HG02610 (cell line): ENCODE measurements at regions not wholly inside any gene's neighbourhood (a gene's known extent, or its start where the extent isn't known, plus 50 kb on each side); places are given as distances from the start of the nearest gene placed in this dataset.

Experiments used
- ATAC-seq: cut with Tn5 transposase; IDR thresholded peaks from one replicate; pipeline ENCODE4 v1.9.1; 2021; ENCODE audit warnings: mild to moderate bottlenecking, moderate library complexity; ENCODE audit not compliant: unreplicated experiment

DNA sequence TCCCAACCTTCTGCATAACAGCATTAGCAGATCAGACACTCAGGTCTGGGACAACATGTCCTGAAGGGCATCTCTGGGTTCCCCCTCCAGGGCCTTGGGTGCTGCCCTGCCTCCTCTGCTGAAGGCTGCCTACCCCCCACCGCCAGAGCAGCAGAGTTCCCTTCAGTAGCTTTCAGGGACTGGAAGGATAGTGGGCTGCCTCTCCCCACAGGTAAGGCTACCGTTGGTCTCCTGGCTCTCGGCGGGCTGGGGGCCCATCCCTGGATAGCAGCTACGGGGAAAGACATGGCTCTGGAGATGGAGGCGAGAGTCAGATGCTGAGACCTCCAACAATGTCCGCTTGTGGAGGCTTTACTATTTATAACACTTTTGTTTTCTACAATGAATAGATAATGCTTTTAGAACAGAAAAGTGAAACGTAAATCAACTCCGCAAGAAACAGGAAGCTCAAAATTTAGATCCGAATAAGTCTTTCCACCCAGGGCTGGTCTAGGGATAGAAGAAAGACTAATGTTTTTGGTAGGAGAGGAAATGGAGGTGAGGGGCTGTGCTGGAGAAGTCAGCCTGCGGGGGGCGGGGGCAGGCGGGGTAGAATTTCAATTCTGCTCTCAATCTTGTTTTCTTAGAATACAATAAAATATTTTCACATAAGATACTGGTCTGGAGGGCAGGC, 58.4 kb downstream of the ARL4C start:
- no peak for ATAC-seq

DNA sequence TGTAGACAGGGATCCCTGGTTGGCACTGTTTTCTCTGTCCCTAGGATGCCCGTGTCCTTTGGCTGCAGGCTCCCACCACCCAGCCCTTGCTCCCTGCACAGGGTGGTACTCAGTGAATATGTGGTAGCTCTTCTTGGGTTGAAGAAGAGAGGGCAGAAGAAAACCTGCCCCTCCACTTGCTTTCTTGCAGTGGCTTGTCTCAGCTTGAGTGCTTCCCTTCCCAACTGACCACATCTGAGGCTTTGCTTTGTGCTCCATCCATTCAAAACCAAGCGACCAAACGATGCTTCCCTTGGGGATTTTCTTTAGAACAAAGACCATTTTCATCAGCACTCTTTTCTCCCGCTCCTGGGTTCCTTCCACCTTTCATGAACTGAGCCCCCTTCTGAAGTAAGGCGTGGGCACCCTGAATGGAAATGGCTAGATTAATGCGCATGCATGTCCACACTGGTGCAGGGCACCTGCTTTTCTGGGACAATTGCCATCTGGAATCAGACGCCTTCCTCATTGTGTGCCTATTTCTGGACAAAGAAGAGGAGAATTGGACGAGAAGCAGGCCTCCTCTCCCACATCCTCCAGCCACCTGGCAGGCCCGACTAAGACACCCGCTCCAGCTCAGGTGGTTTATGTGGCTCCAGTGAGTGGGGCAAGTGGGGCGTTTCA, 59.1 kb downstream of the ARL4C start:
- no peak for ATAC-seq

DNA sequence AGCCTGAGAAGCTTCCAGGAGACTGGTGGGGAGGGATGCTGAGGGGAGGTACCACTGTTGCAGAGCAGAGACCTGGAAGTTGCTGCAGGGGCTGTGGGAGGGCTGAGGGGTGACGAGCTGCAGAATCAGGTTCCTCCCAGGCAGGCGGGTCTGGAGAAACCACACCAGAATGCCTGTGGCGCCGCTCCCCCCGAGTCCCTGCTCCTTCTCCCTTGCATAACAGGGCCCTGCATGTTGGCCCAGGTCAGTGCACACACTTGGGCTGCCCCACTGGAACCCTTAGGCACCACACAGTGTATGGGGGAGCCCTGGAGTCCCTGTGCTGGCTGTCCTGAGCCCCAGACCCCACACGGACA, 60.4 kb downstream of the ARL4C start:
- no peak for ATAC-seq

DNA sequence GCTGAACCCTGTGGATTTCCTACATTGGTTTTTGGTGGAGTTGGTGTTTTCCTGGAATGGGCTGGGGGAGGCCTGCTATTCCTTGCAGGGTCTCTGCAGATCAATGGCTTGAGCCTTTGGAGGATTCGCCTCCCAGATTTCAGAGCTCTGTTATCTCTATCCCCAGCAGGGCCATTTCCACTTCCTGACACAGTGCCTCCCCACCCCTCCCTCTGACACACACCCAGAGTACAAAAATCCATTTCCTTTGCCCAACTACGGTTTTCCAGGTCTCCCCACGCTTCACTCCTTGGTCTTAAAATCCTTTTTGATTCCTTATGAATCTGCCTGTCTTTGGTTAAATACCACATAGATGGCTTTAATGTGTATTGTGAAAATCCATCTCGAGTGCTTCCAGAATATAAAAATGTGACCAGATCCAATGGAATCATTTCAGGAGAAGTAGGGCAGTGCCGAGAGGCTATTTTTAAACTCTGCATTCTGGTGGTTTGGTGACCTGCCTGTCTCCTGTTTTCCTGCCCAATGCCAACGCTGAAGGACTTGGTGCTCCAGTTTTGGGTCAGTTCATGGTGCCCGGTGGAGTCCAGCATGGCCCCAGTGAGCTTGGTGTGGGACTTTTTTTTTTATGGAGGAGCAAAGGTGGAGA, 60.9 kb downstream of the ARL4C start:
- ATAC-seq, result no peak

DNA sequence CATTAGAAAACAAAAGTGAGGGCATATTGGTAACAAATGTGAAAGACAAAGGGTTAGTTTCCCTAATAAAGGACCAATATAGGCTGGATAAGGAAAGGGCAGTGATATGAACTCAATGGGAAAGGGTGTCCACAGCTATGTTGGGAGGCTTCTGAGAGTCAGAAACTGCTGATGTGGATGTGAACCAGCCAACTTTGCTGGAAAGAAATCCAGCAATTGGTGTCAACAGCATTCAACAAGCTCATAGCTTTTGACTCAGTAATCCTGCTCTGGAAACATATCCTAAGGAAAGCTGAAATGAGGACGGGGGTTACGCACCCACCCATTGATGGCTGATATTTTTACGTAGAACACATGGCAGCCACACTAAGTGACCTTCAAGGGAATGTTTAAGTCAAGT, 63.7 kb downstream of the ARL4C start:
- ATAC-seq, result no peak

DNA sequence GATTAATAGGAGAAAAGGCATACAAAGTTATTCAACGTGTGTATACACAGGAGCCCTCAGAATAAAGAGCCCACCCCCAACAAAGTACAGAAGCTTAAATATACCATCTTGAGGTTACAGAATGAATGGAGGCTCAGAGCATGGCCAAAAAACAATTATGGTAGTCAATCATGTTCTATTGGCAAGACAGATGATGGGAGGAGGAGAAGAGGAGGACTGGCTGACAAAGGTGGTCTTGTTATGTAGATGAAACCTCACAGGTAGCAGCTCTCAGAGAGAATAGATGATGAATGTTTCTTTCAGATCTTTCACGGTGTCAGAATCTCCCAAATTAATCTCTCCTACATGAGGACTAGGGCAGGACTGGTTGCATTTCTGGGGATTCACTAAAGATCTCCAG, 66.0 kb downstream of the ARL4C start:
- no peak for ATAC-seq

DNA sequence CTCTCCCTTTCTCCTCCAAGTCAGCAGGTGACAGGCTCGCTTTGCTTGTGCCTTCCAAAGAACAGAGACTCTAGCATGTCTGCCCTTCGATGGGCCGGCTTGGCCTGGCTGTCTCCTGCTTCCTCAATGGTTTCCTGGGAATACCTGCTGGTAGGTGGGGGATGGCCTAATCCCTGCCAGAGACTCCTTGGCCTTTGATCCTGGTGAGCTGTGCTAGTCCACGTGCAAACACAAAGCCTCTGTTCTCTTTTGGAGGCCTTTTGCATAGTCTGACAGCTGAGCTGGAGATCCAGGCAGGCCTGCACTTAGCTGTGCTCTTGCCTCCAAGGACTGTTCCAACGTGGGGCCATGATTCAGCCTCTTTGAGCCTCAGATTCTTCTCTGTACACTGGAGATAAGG, 67.6 kb downstream of the ARL4C start:
- no peak for ATAC-seq

DNA sequence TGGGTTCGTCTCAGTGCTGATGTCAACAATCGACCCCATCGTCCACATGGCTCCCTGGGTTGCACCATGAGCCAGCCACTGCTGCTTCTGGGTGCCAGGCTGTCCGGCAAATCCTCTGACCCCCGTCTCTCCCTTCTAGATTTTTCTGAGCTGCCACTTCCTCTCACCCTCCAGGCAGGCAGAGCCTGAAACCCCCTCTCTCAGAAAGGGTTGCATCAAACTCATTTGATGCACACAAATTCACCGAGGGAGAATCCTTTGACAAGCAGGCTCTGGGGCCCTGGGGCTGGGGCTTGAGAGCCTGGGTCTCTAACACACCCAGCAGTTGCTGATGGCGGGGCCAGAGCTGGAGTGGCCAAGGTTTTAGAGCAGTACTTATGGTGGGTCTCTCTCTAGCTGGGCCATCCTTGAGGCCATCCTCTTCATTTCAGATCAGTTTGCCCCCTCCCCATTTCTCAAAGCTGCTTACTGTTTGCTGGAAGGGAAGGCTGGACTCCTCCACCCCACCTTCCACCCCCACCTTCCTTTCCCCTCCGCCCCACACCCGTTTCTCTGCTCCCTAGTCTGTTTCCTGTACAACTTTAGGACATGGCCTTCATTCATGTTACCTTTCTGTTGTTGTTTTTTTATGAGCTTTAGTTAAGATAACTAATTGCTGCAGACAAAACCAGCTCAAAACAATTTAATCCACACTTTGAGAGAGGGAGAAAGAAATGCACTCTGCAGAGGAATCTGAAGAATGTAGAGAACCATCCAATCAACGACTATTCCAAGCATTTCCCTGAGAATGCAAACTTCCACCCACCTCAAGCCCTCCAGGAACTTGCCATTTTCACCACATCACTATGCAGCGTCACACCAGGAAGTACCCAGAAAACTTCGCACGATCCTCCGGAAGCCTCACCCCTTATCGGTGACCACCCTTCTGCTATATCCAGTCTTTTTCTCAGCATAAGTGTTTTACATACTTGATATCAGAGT, 69.5 kb downstream of the ARL4C start:
- no peak for ATAC-seq

DNA sequence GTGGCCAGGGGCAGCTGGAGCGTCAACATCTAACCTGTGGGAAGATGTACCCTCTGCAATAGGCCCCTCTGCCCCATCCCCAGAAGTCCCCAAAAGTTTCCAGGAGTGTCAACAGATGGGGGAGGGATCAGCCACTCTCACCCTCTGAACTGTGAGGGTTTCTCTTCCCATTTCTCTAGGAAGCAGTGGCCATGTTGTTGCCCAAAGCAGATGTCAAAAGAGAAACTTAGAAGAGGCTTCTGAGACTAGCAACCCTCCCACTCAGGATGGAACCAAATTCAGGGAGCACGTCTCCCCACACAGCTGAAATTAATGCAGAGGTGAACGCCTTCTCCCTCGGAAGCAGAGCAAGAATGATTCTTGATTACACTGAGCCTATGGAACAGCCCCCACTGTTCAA, 70.3 kb downstream of the ARL4C start:
- peak; percentile 6 for ATAC-seq

DNA sequence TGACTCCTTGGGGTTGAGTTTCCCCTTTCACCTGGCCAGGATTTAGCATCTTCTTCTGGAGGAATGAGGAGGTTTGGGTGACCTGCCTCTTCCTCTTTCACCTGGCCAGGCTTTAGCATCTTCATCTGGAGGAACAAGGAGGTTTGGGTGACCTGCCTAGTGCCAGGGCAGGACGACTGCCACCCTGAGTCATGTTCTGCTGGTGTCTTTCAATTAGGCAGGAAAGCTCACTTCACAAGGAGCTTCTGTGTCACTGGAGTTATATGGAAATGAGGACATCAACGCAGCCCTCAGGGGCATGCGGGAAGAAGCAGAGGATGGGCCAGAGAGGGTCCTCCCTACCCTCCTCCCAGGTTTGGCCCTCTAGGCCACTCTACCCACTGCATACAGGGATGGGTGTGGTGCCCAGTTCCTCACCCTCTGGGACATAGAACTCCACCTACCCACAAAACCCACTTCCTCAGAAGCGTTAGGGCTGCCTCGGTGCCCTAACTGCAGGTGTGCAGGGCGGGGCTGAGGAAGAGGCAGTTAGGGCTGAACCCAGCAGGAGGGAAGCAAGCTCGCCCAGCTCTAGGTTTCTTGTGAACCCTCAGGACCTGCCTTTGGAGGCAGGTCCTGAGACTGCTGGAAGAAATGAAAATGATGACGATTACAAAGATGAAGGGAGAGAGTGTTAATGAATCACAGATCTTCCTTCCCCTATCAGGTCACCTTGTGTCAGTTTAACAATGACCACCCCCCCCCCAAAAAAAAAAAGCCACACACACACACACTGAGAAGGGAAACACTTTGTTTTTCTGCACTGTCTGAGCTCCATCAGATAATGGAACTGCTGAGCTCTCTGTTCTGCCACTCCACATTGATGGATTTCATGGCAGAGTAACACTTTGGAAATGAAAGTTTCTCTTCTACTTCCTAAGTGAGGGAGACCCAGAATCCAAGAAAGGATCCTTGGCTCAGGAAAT, 71.0 kb downstream of the ARL4C start:
- peak; percentile 69 for ATAC-seq

DNA sequence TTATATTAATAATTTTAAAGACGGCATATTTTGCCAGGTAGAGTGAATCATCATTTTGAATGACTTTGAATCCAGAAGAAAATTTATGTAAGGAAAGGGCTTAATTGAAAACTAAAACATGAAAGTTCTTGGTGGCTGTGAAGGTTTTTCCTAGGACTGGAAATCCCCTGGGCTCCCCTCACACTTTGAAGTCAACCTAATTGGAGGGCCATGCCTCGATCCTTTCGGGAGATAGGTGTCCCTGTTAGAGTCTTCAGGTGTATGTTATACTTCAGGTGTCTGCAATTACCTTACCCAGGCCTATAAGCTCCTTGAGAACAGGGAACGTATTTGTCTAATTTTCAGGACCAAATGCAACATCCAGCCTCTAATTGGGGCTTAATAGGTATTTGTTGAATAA, 73.0 kb downstream of the ARL4C start:
- no peak for ATAC-seq

DNA sequence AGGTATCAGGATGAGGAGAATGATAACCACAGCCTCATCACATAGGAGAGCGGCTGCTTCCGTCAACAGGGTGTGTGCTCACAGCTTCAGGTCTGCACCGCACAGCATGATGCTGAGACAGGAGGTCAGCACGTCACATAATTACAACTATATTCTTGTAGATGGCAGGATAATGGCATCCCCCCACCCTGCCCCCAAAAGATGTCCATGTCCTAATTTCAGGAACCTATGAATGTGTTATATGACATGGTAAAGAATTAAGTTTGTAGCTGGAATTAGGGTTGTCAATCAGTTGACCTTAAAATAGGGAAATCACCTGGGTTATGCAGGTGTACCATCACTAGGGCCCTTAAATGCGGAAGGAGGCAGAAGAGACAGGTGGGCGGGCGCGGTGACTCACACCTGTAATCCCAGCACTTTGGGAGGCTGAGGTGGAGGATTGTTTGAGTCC, 73.9 kb downstream of the ARL4C start:
- no peak for ATAC-seq

DNA sequence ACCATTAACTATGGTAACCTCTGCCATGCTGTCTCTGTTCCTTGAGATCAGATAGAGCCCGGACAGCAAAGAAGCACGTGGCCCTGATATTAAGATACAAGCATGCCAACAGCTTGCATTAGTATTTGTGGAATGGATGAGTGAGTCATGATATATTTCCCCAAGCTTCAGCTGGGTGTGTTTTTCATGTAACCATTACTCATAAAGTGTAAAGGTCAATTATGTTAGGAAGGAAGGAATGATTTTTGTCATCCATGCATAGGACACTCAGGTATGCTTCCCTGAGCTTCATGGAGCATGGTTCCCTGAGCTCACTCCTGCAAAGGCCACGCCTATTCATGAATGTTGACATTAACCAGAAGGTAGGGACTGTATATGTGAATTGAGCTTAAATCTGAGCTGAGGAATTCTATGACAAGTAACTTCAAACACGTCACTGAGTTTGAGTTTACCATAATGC, 74.6 kb downstream of the ARL4C start:
- ATAC-seq, result no peak

DNA sequence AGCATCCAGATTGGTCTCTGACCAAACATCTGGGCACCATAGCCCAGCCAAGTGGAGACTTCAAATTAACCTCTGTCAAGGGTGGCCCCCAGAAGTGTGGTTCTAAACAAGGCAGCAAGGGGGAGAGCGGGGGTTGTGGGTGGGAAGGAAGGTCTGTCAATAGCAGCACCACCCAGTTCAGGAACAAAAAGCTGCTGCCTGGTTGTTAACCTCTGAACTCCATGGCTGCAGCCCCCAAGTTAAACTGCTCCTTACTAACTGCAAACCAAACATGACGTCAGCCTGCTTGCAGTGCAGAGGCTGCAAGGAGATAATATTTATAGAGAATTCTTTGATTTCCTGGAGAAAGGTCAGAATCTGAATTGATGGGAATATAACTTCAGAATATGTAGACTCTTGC, 76.5 kb downstream of the ARL4C start:
- ATAC-seq, result no peak

DNA sequence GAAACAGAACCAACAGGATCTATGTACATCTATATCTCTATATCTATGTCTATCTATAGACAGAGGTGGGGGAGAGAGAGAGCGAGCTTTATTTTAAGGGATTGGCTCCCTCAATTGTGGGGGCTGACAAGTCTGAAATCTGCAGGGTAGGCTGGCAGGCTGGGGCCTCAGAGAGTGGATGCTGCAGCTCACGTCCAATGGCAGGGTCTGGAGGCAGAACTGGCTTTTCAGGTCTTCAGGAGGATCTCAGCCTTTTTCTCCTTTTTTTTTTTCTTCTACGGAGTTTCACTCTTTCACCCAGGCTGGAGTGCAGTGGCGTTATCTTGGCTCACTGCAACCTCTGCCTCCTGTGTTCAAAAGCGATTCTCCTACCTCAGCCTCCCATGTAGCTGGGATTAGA, 77.2 kb downstream of the ARL4C start:
- no peak for ATAC-seq

DNA sequence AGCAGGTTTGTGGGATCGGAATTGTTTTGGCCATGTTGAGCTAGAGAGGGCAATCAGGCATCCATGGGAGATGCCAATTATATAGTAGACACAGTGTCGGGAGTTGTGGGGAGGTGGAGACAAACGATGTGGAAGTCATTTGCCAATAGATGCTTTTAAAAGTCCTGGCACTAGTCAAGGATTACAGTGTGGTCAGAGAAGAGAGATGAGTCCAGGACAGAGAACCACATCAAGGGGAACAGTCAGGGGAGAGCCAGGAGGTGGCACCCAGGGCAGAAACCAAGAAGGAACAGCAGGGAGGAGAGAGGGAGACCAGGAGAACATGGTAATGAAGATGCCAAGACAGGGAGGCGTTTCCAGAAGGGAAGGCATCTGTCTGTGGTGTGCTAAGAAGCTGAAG, 81.2 kb downstream of the ARL4C start:
- no peak for ATAC-seq

DNA sequence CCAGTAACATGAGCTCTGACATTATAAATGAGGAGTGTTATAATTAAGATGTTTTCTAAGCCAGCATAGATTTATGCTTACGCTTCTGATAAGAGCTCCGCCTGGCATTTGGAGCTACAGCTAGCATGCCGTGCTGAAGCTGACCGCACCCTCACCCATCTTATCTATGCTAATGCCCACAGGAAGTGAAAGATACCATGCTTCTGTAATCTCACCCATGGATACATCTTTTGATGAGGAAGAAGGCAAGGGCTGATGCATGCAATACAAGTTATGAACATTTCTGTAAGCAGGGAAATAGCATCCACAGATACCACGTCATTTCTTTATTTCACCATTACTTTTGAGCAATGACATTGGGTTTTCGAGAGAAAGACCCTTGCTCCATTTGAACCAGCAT, 82.3 kb downstream of the ARL4C start:
- no peak for ATAC-seq

DNA sequence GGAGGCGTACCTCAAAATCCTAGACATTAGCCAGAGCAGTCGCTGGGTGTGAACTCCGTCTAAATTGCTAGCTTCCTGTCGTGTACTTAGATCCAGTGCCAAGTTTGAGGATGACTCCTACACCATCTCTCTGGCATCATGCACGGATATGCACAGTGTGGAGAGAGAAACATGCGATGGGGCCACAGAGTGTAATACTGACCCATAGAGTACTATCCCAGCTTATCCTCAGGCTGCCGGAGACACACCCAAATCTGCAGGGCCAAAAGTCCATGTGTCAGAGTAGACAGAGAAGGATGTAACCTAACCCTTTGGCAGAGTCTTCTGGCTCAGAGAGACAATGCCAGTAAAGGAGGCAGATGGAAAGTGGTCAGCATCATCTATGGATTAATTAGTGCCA, 84.2 kb downstream of the ARL4C start:
- no peak for ATAC-seq

DNA sequence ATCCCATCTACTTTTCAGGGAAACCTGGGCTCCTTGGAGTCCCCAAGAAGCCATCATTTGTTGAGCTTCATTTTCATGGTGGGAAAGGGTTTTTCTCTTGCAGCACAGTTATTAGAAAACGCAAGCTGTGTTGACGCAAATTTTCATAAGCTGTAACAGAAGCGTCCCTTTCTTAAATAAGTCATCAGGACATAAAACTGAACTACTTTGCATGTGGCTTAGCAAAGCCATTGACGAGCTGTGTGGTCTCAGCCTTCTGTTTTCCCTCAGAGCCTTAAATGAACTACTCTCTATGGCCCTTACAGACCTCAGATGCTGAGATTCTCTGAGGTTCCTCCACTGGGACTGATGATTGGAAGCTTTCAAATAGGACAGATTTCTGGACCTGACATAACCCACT, 85.1 kb downstream of the ARL4C start:
- peak; percentile 96 for ATAC-seq

DNA sequence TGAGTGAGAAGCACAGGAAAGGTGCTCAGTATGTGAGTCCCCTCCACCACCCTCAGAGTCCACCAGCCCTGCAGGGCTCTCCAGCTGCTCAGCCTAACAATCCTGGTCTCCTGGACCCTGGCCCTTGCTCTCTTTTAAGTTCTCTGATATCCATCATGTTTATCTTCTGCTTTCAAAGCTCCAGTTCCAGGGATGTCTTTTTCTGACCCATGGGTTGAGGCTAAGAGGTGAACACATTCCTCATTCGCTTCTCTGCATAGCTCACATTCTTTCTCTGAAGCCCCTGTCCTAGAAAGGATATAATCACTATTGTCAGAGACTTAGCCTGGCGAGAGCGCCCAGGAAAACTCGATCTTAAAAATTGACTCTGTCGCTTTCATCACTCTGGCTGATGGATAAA, 86.4 kb downstream of the ARL4C start:
- ATAC-seq, result no peak
